ENCODE measurements at regions not wholly inside any gene's neighbourhood (a gene's known extent, or its start where the extent isn't known, plus 50 kb on each side); places are given as distances from the start of the nearest gene placed in this dataset.
"Not testable (repeated sequence)": the region's sequence is repeated elsewhere in the genome, so short reads cannot be mapped to it uniquely, and the experiment has no call there.

GRCh38 chr21:10424097-10424886 is 97.1 kb upstream of the TPTE start:
- not testable (repeated sequence) for DNase-seq (ENCODE audit: low read depth in 2 of 3, low spot score in 2 of 3)

GRCh38 chr21:10424887-10425145 is 96.6 kb upstream of the TPTE start:
- DNase-seq (ENCODE audit: low read depth in 2 of 3, low spot score in 2 of 3), result not testable (repeated sequence)

- DNase-seq (ENCODE audit: low read depth in 2 of 3, low spot score in 2 of 3), result no peak
Observed at GRCh38 chr21:10425856-10426255, 95.5 kb upstream of the TPTE start.

DNA sequence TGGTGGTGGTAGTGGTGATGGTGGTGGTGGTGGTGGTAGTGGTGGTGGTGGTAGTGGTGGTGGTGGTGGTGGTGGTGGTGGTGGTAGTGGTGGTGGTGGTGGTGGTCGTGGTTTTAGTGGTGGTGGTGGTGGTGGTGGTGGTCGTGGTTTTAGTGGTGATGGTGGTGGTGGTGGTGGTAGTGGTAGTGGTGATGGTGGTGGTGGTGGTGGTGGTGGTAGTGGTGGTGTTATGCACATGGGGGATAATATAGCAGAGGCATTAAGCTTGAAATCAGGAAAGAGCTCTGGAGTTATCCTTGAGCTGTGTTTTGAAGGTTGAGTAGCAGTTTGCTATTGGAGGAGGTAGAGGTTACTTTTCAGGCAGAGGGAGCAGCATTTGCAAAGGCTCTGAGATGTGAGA is 94.6 kb upstream of the TPTE start:
- not testable (repeated sequence) for DNase-seq (ENCODE audit: low read depth in 2 of 3, low spot score in 2 of 3)

DNA sequence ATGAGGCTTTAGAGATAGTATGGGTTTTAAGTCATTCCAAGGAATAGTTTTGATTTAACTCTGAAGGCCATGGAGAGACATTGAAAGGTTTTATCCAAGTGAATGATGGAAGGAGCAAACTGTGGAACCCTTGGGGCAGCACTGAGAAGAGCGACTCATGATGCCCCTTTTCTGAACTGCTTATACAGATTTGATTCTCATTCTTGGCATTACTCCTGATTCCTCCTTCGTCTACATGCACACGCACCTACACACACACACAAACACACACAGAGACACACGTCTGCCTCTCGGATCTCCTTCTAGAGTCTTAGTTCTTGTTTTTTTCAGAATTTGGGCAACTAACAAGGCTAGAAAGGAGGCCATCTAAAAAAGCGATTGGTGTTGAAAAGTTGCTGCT is 94.1 kb upstream of the TPTE start:
- DNase-seq (ENCODE audit: low read depth in 2 of 3, low spot score in 2 of 3), result not testable (repeated sequence)

GRCh38 chr21:10428981-10429534 is 92.3 kb upstream of the TPTE start:
- DNase-seq (ENCODE audit: low read depth in 2 of 3, low spot score in 2 of 3), result not testable (repeated sequence)

GRCh38 chr21:10430005-10430404 is 91.4 kb upstream of the TPTE start:
- no peak for DNase-seq (ENCODE audit: low read depth in 2 of 3, low spot score in 2 of 3)

- DNase-seq (ENCODE audit: low read depth in 2 of 3, low spot score in 2 of 3), result not testable (repeated sequence)
Observed at GRCh38 chr21:10431995-10432394, 89.4 kb upstream of the TPTE start.

GRCh38 chr21:10432456-10432855 is 88.9 kb upstream of the TPTE start:
- DNase-seq (ENCODE audit: low read depth in 2 of 3, low spot score in 2 of 3), result not testable (repeated sequence)

GRCh38 chr21:10437977-10438376 is 83.4 kb upstream of the TPTE start:
- DNase-seq (ENCODE audit: low read depth in 2 of 3, low spot score in 2 of 3), result not testable (repeated sequence)

- not testable (repeated sequence) for DNase-seq (ENCODE audit: low read depth in 2 of 3, low spot score in 2 of 3)
Observed at GRCh38 chr21:10440639-10441038, 80.7 kb upstream of the TPTE start.

DNA sequence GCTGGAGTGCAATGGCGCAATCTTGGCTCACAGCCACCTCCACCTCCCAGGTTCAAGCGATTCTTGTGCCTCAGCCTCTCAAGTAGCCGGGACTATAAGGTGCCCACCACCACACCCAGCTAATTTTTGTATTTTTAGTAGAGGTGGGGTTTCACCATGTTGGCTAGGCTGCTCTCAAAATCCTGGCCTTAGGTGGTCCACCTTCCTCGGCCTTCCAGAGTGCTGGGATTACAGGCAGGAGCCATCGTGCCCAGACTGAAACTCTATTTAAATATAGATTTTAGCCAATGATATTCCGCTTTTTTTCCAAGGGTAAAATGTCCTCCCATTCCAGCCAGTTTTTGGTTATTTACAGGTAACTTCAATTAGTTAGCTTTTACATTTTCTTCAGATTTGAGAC is 79.4 kb upstream of the TPTE start:
- DNase-seq (ENCODE audit: low read depth in 2 of 3, low spot score in 2 of 3), result not testable (repeated sequence)

- DNase-seq (ENCODE audit: low read depth in 2 of 3, low spot score in 2 of 3), result not testable (repeated sequence)
Observed at GRCh38 chr21:10445685-10446084, 75.7 kb upstream of the TPTE start.

DNA sequence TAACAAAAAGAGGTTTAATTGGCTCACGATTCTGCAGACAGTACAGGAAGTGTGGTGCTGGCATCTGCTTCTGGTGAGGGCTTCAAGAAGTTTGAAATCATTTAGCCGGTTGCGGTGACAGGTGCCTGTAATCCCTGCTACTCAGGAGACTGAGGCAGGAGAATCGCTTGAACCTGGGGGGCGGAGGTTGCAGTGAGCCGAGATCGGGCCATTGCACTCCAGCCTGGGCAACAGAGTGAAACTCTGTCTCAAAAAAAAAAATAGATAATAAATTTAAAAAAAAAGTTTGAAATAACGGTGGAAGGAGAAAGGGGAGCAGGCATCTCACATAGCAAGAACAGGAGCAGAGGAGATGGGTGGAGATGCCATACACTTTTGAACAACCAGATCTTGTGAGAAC is 71.9 kb upstream of the TPTE start:
- DNase-seq (ENCODE audit: low read depth in 2 of 3, low spot score in 2 of 3), result not testable (repeated sequence)

GRCh38 chr21:10451274-10451673 is 70.1 kb upstream of the TPTE start:
- DNase-seq (ENCODE audit: low read depth in 2 of 3, low spot score in 2 of 3), result not testable (repeated sequence)

- not testable (repeated sequence) for DNase-seq (ENCODE audit: low read depth in 2 of 3, low spot score in 2 of 3)
Observed at GRCh38 chr21:10457765-10458164, 63.6 kb upstream of the TPTE start.

GRCh38 chr21:10460957-10461356 is 60.4 kb upstream of the TPTE start:
- DNase-seq (ENCODE audit: low read depth in 2 of 3, low spot score in 2 of 3), result not testable (repeated sequence)

- DNase-seq (ENCODE audit: low read depth in 2 of 3, low spot score in 2 of 3), result not testable (repeated sequence)
Observed at GRCh38 chr21:10461445-10461844, 59.9 kb upstream of the TPTE start.

- no peak for DNase-seq (ENCODE audit: low read depth in 2 of 3, low spot score in 2 of 3)
Observed at GRCh38 chr21:10463156-10463555, 58.2 kb upstream of the TPTE start.

DNA sequence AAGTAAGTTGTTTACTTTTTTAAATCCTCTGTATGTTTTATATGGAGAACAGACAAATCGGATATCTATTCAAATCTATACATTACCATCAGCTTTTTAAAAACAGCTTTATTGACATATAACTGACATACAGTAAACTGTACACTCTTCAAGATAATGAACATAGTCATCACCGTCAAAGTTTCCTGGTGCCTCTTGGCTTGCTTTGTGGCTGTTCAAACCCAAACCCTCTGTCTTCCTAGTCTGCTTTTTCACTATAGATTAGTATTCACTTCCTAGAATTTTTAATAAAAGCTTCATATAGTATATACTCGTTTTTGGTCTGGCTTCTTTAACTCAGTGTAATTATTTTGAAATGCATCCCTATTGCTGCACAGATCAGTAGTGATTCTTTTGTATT is 56.4 kb upstream of the TPTE start:
- no peak for DNase-seq (ENCODE audit: low read depth in 2 of 3, low spot score in 2 of 3)

DNA sequence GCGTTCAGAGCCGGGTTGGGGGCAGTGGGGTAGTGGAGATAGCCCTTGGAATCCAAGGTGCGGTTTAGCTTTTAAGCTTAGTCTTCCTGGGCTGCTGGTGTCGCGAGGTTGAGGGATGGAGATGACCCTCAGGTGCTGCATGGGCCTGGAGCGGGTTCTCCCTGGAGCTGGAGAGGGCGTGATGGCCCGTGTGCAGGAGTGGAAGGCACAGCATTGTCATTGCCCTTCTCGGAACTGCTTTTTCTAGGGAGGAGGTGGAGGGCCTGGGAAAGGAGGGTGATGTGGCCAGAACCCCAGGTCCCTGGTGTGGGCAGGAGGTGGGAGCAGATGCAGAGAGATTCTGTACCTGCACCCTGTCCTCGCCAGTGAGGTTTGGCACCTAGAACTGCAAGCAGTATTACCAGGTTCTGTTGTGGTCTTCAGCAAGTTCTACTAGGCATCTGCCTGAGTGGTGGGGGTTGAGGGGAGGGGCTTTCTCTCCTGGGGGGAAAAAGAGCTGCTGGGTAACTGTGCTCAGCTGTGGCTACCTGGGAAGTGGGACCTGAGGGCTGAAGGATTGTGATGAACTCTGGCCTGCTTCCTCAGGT is 55.8 kb upstream of the TPTE start:
- DNase-seq (ENCODE audit: low read depth in 2 of 3, low spot score in 2 of 3), result not testable (repeated sequence)

DNA sequence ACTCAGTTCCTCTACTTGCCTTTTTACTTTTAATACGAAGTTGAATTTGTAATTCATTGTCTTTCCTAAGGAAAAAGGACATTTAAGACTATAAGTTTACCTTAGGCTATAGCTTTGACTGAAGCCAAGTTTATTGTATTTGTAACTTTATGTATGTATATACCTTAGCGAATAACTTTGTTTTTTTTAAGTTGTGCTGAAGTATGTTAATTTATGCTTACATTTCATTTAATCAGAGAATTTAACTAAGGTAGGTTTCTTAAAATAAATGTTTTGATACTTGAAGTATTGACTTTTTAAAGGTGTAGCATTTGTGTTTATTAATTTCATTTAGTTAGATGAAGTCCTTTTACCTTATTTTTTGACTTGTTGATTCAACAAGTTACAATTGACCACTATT is 55.2 kb upstream of the TPTE start:
- no peak for DNase-seq (ENCODE audit: low read depth in 2 of 3, low spot score in 2 of 3)

Data from hematopoietic multipotent progenitor cell (in vitro differentiated cells).